Stimulated activated naive CD8-positive, alpha-beta T cell treated with anti-CD3 and anti-CD28 coated beads, Interleukin-15, Interleukin-2, amounts not matched to agents 100 U/mL and 50 U/mL, for 24 hours (primary cell): ENCODE measurements at regions not wholly inside any gene's neighbourhood (a gene's known extent, or its start where the extent isn't known, plus 50 kb on each side); places are given as distances from the start of the nearest gene placed in this dataset.
"Not testable (repeated sequence)": the region's sequence is repeated elsewhere in the genome, so short reads cannot be mapped to it uniquely, and the experiment has no call there.

Source experiments
- ATAC-seq: fragments of 150-1000 bp; cut with Tn5 transposase; one replicate; pipeline ENCODE4 v1.10.0; 2021
- DNase-seq: peaks from one replicate; pipeline ENCODE4 v3.0.0; 2021

- DNase-seq (no peak), ATAC-seq (no peak)
These were observed 602.6 kb downstream of the EPM2A start for GRCh38 chr6:145132709-145133108.

DNA sequence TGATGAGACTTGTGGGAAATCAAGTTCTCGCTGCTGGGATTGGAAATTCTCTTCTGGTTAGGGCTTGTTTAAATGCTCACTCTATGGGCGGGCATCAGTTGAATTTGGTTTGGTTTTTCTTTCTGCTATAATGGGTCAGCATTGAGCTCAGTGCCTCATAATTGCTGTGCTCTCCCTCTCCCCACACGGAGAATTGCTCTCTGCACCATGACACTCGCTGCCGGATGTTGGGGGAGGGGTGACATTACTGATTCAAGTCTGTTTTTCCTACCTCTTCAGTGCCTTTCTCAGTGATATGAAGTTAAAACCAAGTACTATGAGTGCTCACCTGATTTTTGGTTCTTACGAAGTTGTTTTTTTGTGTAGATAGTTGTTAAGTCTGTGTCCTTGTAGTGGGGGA, 599.6 kb downstream of the EPM2A start:
- DNase-seq (no peak), ATAC-seq (no peak)

DNA sequence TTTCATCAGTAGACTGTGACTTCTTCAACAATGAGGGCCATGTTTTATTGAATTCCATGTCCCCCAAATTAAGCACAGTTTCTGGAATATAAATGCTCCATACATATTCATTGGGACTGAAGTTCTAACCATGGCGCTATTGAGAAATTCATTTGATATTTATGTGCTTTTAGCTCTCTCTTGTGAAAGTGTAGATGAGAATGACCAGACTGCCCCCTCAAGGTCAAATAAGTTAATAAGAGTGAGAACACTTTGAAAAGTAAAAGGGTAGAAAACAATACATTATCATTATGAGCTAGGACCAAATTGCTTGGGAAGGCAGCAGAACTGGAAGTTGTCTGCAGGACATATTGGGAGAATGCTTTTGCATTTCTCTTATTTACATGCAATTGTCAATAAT, 597.9 kb downstream of the EPM2A start:
- ATAC-seq (no peak), DNase-seq (no peak)

- ATAC-seq (no peak), DNase-seq (no peak)
These were observed 596.7 kb downstream of the EPM2A start for GRCh38 chr6:145138469-145139139.

GRCh38 chr6:145139140-145139850, 596.0 kb downstream of the EPM2A start:
- ATAC-seq = no peak

GRCh38 chr6:145139895-145140294, 595.4 kb downstream of the EPM2A start:
- no peak for ATAC-seq
- no peak for DNase-seq

More at GRCh38 chr6:145139140-145139850, 596.0 kb downstream of the EPM2A start:
- no peak for DNase-seq

DNA sequence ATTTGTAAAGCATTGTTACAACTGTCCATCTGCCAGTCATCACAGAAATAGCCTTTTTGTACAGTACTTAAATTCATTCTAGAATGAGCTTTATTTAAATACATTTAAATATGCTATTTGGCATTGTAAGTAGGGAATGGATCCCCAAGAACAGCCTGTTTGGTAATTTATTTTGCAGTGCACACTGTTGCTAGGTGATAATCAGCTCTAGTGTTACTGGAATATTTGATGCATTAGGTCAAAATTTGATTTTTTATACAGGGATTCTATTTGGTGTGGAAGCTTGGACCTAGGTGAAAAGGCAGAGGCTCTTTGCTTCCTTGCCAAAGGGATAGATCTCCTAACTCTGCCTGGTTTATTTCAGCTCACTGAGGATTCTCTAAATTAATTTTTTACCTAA, 593.7 kb downstream of the EPM2A start:
- ATAC-seq = no peak

GRCh38 chr6:145142958-145143357, 592.4 kb downstream of the EPM2A start:
- no peak for ATAC-seq
- no peak for DNase-seq

More for the DNA sequence above, 593.7 kb downstream of the EPM2A start:
- no peak for DNase-seq

DNA sequence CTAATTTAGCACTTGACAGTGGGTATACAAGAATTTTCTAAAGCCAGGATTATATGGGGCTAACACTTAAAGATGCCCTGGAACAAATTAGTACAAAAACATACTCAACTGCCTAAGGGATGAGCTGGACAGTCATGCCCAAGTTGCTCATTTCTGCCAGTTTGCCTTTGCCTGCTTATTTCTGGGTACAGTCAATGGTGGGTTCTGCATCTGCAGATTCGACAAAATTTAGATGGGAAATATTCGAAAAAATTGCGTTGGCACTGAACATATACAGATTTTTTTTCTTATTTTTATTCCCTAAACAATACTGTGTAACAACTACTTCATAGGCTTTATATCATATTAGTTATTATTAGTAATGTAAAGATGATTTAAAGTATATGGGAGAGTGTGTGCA, 591.9 kb downstream of the EPM2A start:
- DNase-seq (no peak), ATAC-seq (no peak)

DNA sequence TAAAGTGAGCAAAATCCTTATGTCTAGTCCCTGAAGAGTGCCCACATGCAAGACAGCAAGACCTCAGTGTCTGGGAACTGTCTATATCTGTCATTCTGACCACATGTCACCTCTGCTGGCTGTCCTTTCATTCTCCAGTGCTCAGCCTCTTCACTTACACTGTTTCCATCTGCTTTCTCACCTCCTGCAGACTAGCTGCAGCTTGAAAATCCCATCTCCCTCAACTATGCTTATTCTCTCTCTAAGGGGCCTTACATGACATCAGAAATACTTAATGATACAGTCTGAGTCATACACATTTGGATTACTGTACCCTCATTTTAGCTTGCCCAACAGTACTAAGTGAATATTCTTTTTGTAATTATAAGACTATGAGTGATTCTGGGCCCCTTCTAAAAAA, 587.8 kb downstream of the EPM2A start:
- peak; percentile 33 for ATAC-seq

DNA sequence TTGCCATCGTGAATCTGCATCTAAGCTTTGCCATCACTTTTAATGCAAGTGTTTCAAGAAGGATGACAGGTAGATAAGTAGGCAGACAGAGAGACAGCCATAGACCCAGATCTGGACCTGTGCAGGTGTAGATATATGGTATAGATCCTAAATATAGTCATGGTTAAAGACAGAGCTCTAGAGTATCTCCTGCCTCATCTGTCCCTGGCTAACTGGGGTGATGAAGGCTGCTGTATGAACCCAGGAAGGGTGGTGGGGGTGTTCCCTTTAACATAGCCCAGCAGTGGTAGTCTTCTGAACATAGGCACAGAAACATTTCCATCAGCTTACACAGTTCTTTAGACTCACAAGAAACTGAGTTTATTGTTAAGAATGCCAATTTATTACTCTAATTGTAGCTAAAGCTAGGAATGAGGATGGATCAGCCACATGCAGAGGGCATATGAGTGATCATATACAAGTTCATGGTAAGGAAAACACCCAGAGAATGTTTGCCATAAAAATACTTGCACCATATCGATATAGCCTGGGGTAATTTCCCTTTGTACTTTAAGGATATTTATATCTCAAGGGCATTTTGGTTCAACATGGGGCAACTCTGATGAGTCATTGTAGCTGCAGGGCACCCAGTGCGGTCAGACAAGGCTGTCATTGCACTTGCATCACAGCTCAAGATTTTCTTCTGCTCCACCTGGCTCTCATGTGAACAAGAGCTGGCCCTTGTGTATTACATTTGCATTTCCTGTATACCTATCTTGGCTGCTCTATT, 587.2 kb downstream of the EPM2A start:
- peak; percentile 49 for ATAC-seq
- no peak for DNase-seq

More for the DNA sequence above, 587.8 kb downstream of the EPM2A start:
- DNase-seq = no peak

- no peak for DNase-seq
These were observed 586.5 kb downstream of the EPM2A start for GRCh38 chr6:145148776-145149175.

DNA sequence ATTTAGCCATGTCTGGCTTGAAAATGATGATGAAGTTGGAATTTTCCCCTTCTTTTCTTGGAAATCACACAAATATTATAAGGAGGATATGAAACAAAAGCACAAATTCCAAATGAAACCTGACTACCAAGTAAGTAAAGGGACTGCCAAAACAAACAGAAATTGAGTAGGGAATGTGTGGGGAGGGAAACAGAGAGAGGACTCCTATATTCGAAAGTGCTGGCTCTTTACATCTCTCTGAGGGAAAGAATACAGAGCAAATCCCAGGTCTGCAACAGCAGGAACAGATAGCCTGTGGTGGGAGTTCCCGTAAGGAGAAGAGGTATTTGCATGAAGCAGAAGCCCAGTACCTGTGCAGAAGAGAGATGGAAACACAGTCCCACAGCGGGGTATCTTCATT, 583.7 kb downstream of the EPM2A start:
- DNase-seq = no peak
- no peak for ATAC-seq

More at GRCh38 chr6:145148776-145149175, 586.5 kb downstream of the EPM2A start:
- no peak for ATAC-seq

- ATAC-seq (no peak), DNase-seq (no peak)
These were observed 581.8 kb downstream of the EPM2A start for GRCh38 chr6:145153495-145153894.

GRCh38 chr6:145155411-145155810, 579.9 kb downstream of the EPM2A start:
- DNase-seq = no peak
- no peak for ATAC-seq

GRCh38 chr6:145155873-145156782, 579.2 kb downstream of the EPM2A start:
- no peak for DNase-seq
- no peak for ATAC-seq

DNA sequence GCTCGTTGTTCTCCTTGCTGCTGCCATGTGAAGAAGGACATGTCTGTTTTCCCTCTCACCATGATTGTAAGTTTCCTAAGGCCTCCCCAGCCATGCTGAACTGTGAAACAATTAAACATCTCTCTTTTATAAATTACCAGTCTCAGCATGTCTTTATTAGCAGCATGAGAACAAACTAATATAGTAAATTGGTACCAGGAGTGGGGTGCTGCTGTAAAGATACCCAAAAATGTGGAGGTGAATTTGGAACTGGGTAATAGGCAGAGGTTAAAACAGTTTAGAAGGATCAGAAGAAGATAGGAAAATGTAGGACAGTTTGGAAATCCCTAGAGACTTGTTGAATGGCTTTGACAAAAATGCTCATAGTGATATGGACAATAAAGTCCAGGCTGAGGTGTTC, 576.7 kb downstream of the EPM2A start:
- not testable (repeated sequence) for ATAC-seq

GRCh38 chr6:145159921-145160320, 575.4 kb downstream of the EPM2A start:
- ATAC-seq = no peak
- DNase-seq = no peak

More for the DNA sequence above, 576.7 kb downstream of the EPM2A start:
- not testable (repeated sequence) for DNase-seq

DNA sequence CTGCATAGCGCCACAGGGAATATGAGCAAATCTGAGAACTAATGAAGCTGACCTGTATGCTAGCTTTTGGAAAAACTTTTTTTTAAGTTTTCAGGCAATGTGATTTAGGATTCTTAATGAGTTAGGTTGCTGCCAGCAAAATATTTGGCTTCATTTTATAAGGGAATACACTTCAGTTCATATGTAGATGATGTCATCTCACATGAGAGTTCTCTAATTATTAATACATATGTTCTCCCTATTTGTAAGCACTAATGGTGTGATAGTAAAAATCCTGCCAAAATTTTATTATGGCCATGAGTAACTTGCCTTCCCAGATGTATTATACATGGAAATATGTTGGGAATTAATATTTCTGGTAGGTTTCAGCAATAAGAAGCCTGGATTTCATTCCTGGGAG, 573.8 kb downstream of the EPM2A start:
- DNase-seq (no peak), ATAC-seq (no peak)

GRCh38 chr6:145169726-145170224, 565.5 kb downstream of the EPM2A start:
- DNase-seq = no peak
- no peak for ATAC-seq

DNA sequence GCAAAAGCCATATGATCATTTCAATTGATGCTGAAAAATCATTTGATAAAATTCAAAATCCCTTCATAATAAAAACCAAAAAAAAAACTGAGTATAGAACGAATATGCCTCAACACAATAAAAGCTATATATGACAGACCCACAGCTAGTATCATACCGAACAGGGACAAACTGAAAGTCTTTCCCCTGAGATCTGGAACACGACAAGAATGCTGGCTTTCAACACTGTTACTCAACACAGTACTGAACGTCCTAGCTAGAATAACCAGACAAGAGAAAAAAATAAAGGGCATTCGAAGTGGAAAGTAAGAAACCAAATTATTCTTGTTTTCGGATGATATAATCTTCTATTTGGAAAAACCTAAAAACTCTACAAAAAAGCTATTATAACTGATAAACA, 559.9 kb downstream of the EPM2A start:
- DNase-seq (no peak), ATAC-seq (no peak)

DNA sequence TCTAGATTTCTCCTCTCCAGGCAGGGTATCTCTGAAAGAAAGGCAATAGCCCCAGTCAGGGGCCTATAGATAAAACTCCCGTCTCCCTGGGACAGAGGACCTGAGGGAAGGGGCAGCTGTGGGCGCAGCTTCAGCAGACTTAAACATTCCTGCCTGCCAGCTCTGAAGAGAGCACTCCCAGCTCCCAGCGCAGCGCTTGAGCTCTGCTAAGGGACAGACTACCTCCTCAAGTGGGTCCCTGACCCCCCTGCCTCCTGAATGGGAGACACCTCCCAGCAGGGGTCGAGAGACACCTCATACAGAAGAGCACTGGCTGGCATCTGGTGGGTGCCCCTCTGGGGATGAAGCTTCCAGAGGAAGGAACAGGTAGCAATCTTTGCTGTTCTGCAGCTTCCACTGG, 556.9 kb downstream of the EPM2A start:
- ATAC-seq = no peak
- no peak for DNase-seq
